GM19023 (cell line): ENCODE measurements at regions not wholly inside any gene's neighbourhood (a gene's known extent, or its start where the extent isn't known, plus 50 kb on each side); places are given as distances from the start of the nearest gene placed in this dataset.
"Not testable (repeated sequence)": the region's sequence is repeated elsewhere in the genome, so short reads cannot be mapped to it uniquely, and the experiment has no call there.

ENCODE experiments used
- ATAC-seq: cut with Tn5 transposase; IDR thresholded peaks from one replicate; pipeline ENCODE4 v1.9.1; 2021; ENCODE audit warnings: mild to moderate bottlenecking, moderate library complexity; ENCODE audit not compliant: unreplicated experiment

GRCh38 chr2:226180281-226180884 is 619.2 kb downstream of the IRS1 start:
- ATAC-seq: no peak

- no peak for ATAC-seq
These were observed 620.6 kb downstream of the IRS1 start for GRCh38 chr2:226179010-226179409.

GRCh38 chr2:226176283-226176984 is 623.2 kb downstream of the IRS1 start:
- ATAC-seq: no peak

DNA sequence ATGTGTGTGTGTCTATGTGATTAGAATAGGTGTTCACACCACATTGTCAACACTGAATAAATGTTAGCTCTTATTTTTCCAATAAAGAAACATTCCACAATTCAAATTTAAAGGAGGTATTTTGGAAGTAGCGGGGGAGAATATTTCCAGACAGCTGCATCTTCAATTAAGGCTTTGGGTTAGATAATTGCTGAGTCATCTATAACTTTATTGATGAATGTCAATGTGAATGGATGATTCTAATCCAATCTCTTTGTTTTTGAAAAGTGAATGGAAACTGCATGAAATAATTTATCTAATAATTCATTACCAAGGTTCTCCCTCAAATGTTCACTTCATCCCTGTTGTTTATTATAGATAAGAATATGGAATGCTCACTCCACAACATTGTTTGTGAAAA is 625.2 kb downstream of the IRS1 start:
- ATAC-seq: no peak

GRCh38 chr2:226172939-226173338 is 626.7 kb downstream of the IRS1 start:
- no peak for ATAC-seq

GRCh38 chr2:226172309-226172708 is 627.3 kb downstream of the IRS1 start:
- ATAC-seq: no peak

DNA sequence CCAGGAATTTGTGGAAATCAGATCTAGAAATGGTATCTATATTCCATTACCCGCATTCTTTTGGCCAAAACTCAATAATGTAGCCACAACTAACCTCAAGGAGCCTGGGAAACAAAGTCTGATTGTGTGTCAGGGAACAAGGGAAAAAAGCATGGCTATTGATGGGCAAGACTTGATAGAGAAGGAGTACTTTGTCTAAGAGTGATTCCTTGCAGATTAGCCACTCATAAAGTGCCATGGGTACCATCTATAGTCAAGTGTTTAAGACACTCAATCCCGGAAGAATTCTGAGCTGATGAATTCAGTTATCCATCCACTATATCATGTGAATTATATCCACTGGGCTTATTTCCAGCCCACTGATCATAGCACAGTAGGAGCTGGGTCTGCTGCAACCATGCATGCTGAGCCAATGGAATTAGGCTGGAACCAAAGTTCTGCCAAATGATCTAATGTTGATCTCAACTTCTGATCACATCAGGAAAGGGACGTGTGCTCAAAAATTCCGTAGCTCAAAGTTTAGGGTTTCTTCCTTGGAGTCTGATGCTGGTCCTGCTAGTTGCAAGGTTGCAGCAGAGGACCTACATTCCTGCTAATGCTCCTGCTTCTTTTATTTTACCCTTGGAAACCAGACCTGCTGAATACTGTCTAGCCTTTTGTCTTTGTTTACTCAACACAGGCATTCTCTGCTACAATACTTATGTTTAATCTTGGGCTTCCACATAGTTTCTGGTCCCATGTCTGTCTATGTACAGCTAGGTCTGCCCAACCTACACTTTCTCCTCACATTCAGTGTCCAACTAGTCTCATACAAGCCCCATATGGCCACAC is 629.7 kb downstream of the IRS1 start:
- ATAC-seq: no peak

DNA sequence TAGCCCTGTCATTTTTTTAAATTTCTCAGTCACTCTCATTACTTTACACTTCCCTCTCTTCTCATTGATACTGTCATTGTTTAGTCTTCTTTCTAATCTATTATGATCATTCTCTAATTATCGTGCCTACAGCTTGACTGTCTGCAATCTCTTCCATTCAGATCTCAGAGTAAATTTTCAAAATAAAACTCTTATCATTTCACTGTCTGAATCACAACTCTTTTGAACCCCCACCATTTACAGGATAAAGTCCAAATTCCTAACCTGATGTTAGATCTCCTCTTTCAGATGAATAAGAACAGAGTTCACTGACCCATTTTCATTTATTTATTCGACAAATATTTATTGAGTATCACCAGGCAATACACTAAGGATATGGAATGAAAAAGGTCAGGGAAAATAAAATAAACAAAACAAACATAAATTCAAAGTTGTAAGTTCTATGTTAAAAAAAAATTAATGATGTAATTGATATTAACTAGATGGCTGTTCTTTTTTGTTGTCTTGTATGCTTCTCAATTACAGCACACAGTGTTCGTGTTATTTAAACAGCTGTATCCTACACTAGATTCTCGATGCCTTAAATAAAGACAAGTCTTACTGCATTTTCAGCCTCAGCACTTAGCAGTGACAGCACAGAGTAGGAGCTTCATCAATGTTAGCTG is 631.0 kb downstream of the IRS1 start:
- ATAC-seq: no peak

- ATAC-seq: no peak
These were observed 635.1 kb downstream of the IRS1 start for GRCh38 chr2:226164512-226164911.

DNA sequence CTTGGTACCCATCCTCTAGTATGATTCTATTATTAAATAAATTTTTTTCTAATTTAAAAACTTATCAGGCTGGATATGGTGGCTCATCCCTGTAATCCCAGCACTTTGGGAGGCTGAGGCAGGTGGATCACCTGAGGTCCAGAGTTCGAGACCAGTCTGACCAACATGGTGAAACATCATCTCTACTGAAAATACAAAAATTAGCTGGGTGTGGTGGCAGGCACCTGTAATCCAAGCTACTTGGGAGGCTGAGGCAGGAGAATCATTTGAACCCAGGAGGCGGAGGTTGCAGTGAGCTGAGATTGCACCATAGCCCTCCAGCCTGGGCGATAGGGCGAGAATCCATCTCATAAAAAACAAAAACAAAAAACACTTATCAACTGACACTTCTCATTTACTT is 639.0 kb downstream of the IRS1 start:
- not testable (repeated sequence) for ATAC-seq

GRCh38 chr2:226159875-226160479 is 639.6 kb downstream of the IRS1 start:
- ATAC-seq: no peak

GRCh38 chr2:226158940-226159339 is 640.7 kb downstream of the IRS1 start:
- ATAC-seq: no peak

DNA sequence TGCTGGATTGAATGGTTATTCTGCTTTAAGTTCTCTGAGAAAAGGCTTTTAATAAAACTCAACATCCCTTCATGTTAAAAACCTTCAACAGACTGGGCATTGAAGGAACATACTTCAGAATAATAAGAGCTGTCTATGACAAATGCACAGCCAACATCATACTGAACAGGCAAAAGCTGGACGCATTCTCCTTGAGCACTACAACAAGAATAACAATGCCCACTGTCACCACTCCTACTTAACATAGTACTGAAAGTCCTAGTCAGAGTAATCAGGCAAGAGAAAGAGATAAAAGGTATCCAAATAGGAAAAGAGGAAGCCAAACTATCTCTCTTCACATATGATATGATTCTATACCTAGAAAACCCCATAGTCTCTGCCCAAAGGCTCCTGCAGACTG is 641.4 kb downstream of the IRS1 start:
- ATAC-seq: no peak

DNA sequence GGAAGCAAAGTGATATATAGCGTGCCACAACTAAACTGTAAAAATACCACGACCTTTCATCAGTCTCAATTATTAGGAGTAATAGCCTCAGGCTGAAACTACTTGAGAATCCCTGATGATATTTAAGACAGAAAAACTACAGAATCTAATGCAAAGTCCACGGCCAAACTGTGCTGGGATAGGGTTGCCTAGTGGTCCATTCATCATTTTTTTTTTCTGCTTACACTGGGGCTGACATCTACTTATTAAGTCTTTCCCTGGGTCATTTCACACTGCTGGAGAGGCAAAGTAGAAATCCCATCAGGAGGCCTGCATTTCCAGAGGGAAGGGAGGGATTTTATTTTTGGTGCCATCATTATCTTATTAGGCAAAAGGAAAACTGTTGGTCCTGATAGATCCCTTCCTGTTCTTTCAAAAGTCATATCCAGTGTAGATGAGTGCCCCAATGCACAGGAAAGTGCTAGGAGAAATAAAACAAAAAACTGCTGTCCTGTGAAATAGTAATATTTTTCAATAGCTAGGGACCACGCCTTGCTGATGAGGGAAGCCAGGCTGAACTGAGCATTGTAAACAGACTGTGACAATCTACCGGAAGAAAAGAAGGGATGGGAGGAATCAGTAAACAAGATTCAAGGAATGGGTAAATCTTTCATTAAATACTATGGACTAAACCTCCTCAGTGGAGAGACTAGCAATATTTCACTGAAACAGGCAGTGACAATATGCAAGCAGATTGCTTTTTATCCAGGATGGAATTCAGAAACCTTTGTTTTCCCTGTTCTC is 644.3 kb downstream of the IRS1 start:
- no peak for ATAC-seq

GRCh38 chr2:226154610-226155009 is 645.0 kb downstream of the IRS1 start:
- ATAC-seq: no peak

GRCh38 chr2:226153553-226153952 is 646.1 kb downstream of the IRS1 start:
- no peak for ATAC-seq

DNA sequence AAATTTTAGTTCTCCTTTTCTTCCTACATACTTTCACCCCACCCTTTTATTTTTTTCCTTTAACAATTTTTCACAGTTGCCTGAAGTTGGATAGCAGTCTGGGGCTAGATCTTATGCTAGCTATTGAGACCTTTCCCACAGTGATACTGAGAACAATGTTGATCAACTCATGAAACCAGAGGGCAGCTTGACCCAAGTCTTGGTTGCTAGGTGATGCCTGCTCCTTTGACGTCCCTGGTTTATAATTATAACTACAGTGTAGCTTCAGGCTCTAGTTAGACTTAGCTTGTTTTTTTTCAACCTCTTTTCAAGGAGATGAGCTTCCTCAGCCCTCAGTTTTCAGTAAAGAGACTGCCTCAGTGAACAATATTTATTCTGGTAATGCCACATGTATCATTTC is 648.5 kb downstream of the IRS1 start:
- no peak for ATAC-seq

DNA sequence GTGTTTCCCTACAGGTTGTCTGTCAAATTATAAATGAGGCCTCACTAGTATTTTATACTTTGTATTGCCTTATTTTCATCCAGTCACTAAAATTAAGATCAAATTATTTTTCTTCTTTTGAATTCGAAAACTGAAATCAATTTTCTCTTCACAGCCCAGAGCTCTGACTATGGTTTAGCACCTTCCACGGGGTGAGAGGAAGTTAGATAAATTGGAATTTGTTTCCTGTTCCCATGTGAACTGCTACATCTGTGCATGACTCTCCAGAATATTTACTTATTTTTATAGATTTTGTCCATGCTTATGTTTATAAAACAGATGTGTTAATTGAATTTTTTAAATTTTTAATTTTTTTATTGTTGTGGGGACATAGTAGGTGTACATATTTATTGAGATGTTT is 656.5 kb downstream of the IRS1 start:
- no peak for ATAC-seq

DNA sequence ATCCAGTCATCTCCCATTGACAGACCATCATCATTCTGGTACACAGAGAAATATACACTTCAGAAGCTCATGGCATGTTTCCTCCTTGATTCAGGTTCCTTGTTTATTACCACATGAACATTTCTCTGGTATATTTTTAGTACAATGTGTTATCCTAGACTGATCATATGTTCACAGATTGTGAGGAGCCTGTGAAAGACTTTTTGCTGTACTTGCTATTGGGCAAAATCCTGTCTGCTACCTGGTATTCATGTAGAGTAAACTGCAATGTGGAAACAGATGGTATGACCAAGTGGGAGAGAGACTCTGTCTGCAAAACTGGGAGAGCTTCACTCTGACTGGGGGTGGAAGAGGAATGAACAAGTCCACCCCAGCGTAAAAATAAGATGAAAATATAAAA is 657.2 kb downstream of the IRS1 start:
- no peak for ATAC-seq

GRCh38 chr2:226140594-226140993 is 659.0 kb downstream of the IRS1 start:
- ATAC-seq: no peak
